NCI-H1092 treated with DMSO at 0.1 percent for 48 hours (cell line): ENCODE measurements at regions not wholly inside any gene's neighbourhood (a gene's known extent, or its start where the extent isn't known, plus 50 kb on each side); places are given as distances from the start of the nearest gene placed in this dataset.
A peak's percentile ranks its signal among the peaks of the same experiment; 100 is the strongest.
"Not testable (repeated sequence)": the region's sequence is repeated elsewhere in the genome, so short reads cannot be mapped to it uniquely, and the experiment has no call there.

Experiments
- DNase-seq: peaks from one replicate; lab custom pipeline; 2025; lab: John Stamatoyannopoulos, UW

DNA sequence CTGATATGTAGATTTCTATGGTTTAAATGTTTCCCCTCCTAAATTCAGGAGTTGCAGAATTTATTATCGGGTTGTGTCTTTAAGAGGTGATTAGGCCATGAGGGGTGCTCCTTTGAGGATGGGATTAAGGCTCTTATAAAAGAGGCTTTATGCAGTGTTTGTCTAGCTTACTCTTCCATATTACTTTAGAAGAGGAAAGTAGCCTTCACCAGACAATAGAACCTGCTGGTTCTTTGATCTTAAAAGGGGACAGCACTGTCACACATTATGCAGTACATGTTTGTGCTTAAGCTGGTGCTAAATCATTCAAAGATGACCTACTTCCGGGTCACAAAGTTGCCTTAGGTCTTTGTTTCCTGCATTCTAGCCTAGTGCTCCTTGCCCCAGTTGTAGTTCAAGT, 81.0 kb downstream of the CPXCR1 start:
- DNase-seq = no peak

DNA sequence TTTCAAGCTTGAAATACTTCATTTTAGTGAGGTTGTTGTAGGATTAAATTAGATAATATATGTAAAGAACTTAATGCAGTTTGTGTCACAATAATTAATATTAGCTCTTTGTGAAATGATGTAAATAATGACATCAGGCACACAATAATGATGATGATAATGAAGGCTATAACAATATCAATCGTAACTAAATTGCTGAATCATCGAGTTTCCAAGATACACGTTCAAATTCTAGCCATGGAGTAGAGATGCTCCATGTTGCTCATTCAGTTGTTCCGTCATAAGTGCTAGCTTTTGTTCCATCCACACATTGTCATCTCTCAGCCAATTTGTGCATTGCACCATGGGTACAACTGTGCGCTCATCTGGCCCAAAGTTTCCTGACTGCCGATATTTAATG, 83.1 kb downstream of the CPXCR1 start:
- DNase-seq = no peak

DNA sequence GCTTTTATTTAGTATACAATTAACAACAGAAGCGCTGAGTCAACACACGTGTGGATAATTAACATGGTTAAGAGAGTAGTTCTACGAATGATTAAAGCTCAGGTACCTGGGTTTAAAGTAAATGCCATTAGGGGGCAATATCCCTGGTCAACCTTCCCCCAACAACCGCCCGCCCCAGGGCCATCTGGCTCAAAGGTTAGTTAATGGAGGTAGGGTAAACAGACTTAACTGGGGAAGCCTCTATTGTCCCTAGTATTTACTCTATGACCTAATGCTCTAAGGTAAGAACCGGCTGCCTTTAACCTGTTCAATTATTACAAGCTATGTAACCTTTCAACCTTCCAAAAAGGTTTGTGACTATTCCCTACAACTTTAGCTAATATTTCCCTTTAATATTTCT, 90.7 kb downstream of the CPXCR1 start:
- DNase-seq = peak; percentile 10

DNA sequence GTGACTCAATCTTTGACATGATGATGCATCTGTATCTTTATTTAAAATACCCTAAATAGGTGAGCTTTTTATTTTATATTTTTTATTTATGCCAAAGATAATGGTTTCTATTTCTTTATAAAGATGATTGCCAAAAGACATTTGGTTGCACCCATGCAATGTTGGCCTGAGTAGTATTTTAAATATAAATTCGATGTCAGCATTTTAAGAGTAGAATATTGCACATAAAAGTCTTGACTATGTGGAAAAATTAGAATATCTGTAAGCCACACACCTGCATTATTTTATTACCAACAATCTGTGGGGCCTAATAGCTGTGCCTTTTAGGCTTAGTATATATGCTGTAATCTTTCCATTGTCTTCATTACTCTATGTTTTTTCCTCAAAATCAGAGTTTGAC, 91.4 kb downstream of the CPXCR1 start:
- no peak for DNase-seq

DNA sequence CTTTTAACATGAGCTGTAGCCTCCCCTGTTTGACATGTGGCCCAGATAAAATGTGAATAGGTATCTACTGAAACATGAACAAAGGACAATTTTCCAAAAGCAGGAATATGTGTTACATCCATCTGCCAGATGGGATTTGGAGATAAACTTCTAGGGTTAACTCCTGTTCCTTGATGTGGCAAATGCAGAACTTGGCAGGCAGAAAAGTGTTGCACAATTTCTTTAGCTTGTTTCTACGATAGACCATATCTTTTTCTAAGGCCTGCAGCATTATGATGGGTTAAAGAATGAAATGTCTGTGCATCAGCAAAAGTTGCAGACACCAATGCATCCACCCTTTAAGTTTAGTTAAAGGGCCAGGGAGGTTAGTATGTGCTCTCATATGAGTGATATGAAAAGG, 96.8 kb downstream of the CPXCR1 start:
- not testable (repeated sequence) for DNase-seq

DNA sequence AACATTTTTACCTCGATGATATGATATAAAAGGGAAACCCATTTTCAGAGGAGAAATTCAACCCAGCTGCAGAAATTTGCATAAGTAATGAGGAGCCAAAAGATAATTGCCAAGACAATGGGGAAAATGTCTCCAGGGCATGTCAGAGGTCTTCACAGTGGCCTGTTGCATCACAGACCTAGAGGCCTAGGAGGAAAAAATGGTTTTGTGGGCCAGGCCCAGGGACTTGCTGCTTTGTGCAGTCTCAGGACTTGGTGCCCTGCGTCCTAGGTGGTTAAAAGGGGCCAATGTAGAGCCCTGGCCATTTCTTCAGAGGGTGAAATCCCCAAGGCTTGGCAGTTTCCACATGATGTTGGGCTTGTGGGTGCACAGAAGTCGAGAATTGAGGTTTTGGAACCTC, 106.9 kb downstream of the CPXCR1 start:
- DNase-seq = no peak

DNA sequence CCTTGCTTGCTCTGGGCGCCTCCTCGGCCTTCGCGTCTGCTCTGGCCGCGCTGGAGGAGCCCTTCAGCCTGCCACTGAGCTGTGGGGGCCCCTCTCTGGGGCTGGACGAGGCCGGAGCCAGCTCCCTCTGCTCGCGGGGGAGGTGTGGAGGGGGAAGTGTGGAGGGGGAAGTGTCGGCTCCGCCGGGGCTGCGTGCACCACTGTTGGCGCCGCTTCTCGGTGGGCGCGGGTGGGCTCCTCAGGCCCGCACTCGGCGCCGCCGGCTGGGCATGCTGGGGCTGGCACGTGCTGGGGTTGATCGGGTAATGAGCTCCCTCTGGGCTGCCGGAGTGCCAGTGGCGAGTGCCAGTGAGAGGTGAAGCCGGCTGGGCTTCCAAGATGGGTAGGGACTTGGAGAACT, 116.7 kb downstream of the CPXCR1 start:
- no peak for DNase-seq

DNA sequence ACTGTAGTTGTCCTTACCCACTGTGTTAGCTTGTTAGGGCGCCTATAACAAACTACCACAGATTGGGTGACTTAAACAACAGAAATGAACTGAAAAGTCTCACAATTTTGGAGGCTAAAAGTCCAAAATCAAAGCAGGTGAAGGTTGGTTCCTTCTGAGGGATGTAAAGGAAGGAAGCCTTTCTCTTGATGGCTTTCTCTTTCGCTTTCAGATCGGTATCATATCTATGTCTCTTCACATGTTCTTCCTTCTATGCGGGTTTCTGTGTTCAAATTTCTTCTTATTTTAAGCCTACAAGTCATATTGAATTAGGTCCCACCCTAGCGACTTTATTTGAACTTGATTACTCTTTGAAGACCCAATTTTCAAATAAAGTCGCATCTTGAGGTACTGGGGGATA, 118.6 kb downstream of the CPXCR1 start:
- no peak for DNase-seq

DNA sequence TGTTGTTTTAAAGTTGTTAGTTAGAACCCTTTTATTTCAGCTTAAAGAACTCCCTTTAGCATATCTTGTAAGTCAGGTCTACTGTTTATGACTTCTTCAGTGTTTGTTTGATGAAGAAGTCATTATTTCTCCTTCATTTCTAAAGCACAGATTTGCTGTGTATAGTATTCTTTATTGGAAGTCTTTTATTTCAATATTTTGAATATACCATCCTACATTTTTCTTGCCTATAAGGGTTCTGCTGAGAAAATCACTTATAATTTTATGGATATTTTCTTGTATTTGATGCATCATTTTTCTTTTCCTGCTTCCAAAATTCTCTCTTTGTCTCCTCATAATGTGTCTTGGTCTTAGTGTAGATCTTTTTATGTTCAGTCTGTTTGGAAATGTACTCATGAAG, 134.5 kb downstream of the CPXCR1 start:
- DNase-seq = no peak

DNA sequence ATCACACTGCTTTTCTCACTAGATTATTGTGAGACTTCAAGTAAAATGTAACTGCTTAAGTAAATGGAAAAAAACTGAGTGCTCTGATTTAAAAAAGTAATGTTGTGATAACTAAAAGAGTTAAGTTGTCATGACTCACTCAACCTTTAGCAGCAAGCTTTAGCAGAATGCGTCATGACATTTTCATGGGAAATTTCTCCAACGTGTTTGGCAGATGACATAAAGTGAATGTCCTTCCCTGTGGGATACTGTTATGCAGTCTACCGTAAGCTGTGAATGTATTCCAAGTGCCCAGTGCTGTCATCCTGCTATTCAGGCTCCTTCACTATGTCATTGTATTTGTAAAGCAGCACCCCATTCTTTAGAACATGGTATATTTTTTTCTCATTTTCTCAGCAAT, 136.2 kb downstream of the CPXCR1 start:
- DNase-seq = no peak

DNA sequence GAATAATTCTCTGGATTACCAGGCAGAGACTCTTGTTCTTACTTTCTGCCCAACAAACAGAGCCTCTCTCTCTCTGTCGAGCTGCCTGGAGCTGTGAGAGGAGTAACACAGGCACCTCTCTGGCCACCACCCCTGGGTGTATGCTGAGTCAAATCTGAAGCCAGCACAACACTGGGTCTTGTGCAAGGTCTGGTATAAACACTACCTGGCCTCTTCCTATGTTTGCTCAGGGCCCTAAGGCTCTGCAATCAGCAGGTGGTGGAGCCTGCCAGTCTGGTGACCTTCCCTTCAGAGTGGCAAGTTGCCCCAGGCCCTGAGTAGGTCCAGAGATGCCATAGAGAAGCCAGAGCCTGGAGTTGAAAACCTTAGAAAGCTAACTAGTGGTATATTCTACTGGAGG, 139.9 kb downstream of the CPXCR1 start:
- no peak for DNase-seq

DNA sequence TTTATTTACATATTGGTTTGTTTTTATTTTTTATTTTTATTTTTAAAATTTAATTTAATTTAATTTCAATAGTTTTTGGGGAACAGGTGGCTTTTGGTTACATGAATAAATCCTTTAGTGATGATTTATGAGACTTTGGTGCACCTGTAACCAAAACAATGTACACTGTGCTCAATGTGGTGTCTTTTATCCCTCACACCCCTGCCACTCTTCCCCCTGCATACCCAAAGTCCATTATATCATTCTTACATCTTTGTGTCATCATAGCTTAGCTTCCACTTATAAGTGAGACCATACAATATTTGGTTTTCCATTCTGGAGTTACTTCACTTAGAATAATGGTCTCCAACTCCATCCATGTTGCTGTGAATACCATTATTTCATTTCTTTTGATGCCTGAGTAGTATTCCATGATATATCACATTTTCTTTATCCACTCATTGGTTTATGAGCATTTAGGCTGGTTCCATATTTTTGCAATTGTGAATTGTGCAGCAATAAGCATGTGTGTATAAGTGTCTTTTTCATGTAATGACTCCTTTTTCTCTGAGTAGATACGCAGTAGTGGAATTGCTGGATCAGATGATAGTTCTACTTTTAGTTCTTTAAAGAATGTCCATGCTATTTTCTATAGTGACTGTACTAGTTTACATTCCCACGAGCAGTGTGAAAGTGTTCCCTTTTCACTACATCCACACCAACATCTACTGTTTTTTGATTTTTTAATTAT, 157.1 kb downstream of the CPXCR1 start:
- DNase-seq = no peak

DNA sequence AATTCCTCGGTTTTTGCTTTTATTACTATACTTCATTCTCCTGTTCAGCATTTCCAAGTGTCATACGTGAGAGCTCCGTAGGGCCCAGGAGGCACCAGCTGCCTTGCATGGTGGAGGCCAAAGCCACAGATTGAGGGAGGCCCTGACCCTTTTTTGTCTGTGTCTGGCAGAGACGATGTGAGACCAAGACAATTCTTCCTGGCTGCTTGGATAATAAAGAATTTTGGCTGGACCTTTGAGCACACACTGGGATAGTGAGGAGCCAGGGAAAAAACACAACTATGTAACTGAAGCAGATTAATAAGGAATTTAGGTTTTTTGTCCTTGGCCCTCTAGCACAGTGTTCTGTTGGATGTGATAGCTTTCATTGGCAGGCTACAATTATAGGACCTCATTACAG, 161.0 kb downstream of the CPXCR1 start:
- no peak for DNase-seq

DNA sequence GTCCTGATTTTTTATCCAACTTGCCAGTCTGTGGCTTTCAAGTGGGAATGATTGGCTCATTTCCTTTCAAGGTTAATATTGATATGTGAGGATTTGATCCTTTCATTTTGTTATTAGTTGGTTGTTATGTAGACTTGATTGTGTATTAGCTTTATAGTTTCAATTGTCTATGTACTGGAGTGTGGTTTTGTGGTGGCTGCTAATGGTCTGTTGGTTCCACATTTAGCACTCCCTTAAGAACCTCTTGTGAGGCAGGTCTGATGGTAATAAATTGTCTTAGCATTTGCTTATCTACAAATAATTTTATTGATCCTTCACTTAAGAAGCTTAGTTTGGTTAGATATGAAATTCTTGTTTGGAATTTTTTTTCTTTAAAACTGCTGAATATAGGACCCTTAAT, 190.6 kb downstream of the CPXCR1 start:
- DNase-seq = no peak

DNA sequence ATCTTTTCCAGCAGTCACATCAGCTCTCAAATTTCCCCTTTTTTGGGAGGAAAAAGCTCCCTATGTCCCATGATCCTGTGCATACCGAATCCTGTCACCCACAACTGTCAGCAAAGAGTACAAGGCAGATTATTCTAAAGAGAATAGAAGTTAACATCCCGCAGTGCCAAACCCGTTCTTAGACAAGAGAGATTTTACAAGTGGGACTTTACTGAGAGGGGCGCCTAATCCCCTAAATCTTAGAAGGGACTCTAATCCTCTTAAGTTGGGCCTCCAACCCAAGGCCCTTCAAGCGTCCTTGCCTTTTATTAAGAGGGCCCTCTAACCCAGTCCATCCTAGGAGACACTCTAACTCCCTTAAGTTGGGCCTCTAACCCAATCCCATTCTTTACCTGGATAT, 193.9 kb downstream of the CPXCR1 start:
- DNase-seq = no peak

DNA sequence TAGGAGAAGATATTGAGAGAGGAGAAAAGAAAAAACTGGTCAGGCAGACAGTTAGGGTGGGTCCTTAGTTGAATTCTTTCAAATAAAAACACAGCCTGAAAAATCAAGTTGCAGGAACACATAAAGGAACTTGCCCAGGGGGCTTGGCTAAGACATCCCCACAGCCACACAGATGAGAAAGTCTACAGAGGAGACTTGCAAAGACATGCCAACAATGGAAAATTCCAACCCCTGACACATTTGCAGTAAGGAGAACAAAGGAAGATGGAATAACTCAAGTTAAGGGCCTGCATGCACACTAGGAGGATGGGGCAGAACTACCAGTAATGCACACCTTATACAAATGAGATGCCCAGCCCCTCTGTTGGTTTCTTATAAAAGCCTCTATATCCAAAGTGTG, 197.6 kb downstream of the CPXCR1 start:
- DNase-seq = no peak

DNA sequence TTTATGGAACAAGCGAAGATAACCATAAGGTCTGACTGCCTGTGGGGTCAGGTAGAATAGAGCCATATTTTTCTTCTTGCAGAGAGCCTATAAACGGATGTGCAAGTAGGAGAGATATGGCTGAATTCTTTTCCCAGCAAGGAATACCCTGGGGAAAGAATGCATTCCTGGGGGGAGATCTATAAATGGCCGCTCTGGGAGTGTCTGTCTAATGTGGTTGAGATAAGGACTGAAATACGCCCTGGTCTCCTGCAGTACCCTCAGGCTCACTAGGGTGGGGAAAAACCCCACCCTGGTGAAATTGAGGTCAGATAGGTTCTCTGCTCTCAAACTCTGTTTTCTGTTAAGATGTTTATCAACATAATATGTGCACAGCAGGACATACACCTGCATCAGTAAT, 209.0 kb downstream of the CPXCR1 start:
- DNase-seq = not testable (repeated sequence)

DNA sequence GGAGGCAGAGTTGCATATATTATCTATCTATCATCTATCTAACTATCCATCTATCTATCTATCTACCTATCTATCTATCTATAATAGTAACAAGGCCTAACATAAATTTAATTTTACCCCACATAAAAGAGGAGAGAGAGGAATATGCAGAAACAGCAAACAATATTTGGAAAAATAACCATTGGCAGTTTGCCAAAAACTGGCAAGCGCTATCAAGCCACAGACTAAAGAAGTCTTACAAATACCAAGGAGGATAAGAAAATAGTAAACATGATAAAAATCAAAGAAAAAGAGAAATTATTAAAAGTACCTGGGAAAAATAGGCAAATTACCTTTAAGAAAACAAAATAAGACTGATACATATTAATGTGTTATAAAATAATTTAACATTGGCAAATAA, 230.8 kb downstream of the CPXCR1 start:
- DNase-seq = no peak

DNA sequence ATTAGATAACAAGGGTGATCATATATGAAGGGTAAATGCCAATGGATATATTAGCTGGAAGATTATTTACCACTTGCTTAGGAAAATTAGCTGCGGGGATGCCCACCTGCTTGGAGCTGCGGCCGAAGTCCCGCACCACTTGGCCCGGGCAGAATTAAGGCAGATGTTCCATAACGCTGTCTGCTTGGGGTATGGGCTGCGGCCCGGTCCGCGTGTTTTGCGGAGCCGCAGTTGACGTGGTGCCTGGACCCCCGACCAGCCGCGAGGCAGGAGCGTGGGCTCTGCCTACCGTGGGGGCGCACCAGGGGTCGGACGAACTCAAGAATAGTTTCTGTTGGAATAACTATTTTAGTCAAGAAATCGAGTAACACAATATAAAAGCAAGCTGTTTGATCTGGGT, 235.2 kb downstream of the CPXCR1 start:
- DNase-seq = no peak

DNA sequence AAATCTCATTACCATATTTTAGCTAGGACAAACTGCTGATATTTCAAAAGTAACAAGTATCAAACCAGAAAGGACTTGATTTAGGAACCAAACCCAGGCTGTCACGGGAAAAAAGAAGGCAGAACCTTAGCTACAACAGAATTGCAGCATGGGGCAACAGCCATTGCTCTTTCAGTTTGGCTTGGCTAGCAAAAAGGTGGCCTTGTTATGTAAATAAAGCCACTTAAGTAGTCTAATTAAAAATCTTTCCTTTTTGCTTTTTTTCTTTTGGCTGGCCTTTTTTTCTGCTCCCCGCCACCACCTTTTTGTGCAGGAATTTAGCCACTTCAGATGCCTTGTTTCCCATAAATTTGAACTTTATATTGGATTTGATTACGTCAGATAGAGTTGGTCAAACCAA, 235.9 kb downstream of the CPXCR1 start:
- DNase-seq = no peak

DNA sequence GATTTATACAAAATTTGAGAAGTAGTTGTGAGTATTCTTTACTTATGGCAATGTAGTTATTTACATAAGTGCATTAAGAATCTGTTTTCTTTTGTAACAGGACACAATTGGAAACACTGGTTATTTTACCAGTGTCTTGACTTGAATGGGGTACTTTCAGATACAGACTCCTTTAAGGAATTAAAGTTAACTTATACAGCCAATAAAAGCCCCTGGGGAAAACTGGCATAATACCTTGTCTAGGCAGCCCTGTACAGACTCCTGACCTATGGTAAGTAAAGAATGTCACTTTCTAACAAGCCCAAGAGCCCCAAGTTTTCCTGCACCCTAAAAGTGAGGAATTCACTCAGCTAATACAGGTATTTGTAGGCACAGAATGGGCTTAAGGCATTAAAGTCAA, 241.8 kb downstream of the CPXCR1 start:
- no peak for DNase-seq

DNA sequence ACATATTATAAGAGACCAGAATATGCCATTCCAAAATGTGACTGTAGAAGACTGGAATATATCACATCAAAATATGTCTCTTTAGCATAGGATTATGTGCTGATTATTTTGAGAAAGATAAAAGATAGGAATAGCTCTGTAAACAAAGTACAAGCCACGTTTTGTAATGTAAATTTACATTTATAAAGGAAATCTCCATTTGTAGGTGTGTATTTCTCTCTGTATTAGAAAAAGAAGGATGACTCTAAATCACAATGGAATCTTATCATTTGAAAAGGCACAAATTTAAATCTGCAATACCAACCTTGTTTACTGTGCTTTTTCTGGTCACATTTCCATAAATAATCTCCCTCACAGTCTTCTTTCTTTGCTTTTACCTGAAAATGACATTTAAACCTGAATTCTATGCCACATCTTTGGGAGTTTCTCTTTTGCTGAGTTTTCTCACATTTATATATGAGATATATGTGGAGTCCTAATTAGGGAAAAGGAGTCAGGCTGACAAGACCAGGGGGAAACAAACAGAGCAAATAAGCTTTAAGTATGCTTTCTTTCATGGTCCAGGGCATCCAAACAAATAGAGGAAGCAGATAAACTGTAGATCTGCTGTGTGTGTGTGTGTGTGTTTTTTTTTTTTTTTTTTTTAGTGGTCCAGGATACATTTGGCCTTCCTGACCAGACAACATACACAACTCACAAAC, 244.0 kb downstream of the CPXCR1 start:
- DNase-seq = no peak

DNA sequence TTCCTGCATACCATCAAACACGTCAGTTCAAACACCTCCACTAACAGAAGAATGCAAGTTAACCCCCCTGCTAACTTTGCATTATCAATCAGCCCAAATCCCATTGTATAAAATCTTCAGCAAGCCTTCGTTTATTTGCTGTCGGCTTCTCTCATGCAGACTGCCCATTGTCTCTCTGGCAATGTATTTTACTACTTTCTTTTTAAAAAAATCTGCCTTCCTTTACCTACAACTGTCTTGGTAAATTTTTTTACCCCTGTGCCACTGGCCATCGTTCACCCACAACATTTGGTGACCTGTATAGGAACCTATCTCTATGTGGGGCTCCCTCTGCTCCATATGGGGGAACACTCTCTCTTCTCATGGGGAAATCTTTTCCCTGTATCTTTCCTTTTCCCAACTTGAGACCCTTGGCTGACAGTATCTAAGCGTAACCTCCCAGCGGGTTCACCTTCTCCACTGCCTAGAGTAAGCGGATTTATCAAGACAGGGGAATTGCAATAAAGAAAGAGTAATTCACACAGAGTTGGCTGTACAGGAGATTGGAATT, 244.6 kb downstream of the CPXCR1 start:
- no peak for DNase-seq

DNA sequence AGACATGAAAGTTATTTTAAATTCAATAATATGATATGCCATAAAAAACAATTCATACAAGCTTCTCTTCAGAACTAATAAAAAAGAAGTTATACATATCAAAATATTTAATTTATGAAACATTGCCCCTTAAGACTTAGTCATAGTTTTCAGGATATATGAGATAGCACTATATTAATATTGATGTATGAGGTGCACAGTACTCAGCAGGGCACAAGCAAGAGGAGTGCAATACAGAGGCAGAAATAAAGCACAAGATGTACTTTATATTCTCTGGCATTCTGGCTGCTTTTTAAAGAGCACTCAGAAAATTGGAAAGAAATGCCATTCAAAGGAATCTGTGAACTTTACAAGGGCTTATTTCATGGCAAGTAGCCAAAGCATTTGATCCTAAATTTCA, 274.9 kb downstream of the CPXCR1 start:
- no peak for DNase-seq
